Muscle layer of duodenum (tissue), 2 donors: ENCODE measurements at regions not wholly inside any gene's neighbourhood (a gene's known extent, or its start where the extent isn't known, plus 50 kb on each side); places are given as distances from the start of the nearest gene placed in this dataset.

Source experiments
- H3K27ac ChIP-seq: one replicate; pipeline ENCODE4 v1.7.0; 2013; ENCODE audit warnings: mild to moderate bottlenecking, low read length
- H3K27me3 ChIP-seq: one replicate; pipeline ENCODE4 v1.7.0; 2013; ENCODE audit warnings: low read depth, mild to moderate bottlenecking, control low read depth, low read length
- H3K36me3 ChIP-seq, 2 donors: one replicate each; pipeline ENCODE4 v1.7.0; 2013; ENCODE audit warnings: low read length in 2 of 2, control low read depth in 1 of 2, mild to moderate bottlenecking in 1 of 2; ENCODE audit not compliant: insufficient read depth in 2 of 2, control insufficient read depth in 1 of 2
- H3K4me1 ChIP-seq, 2 donors: one replicate each; pipeline ENCODE4 v1.7.0; 2013; ENCODE audit warnings: low read length in 2 of 2, mild to moderate bottlenecking in 2 of 2, control low read depth in 1 of 2, moderate library complexity in 1 of 2; ENCODE audit not compliant: insufficient read depth in 2 of 2, control insufficient read depth in 1 of 2
- H3K4me3 ChIP-seq, 2 donors: one replicate each; pipeline ENCODE4 v1.7.0; 2013; ENCODE audit warnings: low read length in 2 of 2, low read depth in 1 of 2, mild to moderate bottlenecking in 1 of 2
- H3K9me3 ChIP-seq, 2 donors: one replicate each; pipeline ENCODE4 v1.7.0; 2013; ENCODE audit warnings: low read length in 2 of 2, control low read depth in 1 of 2, mild to moderate bottlenecking in 1 of 2; ENCODE audit not compliant: control insufficient read depth in 1 of 2
- donor health status: healthy.

GRCh38 chr1:80498673-80499072 lies 1302.1 kb upstream of the ADGRL2 start:
- Histone ChIP-seq H3K4me1 (no peaks in the 10 kb centered on the region), H3K27me3 (no peaks in the 10 kb centered on the region), H3K4me3 (no peak overlapping the region), H3K27ac (no peak overlapping the region), H3K9me3 (no peaks in the 10 kb centered on the region), H3K36me3 (no peaks in the 10 kb centered on the region)

DNA sequence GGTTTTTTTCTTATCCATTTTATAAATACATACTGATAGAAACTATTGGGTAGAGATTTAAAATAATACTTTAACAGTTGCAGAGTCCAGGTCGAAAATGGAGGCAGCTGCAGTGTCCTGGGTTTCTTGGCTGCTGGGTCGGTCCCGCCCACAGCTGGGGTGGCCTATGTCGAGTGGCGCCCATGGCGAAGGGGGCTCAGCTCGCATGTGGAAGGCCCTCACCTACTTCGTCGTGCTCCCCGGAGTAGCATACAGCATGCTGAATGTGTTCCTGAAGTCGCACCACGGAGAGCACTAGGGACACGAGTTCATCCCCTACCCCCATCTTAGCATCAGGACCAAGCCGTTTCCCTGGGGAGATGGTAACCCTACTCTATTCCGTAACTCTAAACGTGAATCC lies 1304.9 kb upstream of the ADGRL2 start:
- Histone ChIP-seq H3K4me1 (no peaks in the 10 kb centered on the region), H3K27me3 (no peaks in the 10 kb centered on the region), H3K27ac (no peak overlapping the region), H3K4me3 (no peak overlapping the region), H3K9me3 (no peaks in the 10 kb centered on the region), H3K36me3 (no peaks in the 10 kb centered on the region)

DNA sequence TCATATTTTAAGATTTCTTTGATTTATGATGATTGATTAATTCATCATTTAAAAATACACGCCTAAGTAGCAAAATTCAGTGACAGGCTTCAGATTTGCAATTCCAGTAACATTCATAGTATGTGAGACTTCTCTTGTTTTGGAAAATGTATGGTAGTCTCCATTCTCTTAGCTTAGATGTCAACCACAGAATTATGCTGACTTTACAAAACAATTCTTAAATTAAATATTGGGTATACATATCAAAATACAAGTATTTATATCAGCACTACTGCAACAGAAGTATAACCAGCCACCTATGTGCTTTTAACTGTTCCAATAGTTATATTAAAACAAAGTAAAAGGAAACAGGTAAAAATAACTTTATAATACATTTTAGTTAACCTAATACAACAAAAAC lies 1328.6 kb upstream of the ADGRL2 start:
- H3K27me3 ChIP-seq, result no peaks in the 10 kb centered on the region
- H3K4me3 ChIP-seq, result no peak overlapping the region
- H3K27ac ChIP-seq, result no peak overlapping the region
- H3K9me3 ChIP-seq, result peaks cover 0 to 2% of the 10 kb centered on the region in 2 donors
- no peaks in the 10 kb centered on the region for H3K4me1 ChIP-seq
- no peaks in the 10 kb centered on the region for H3K36me3 ChIP-seq

- H3K4me3 ChIP-seq, result no peak overlapping the region
- no peak overlapping the region for H3K27ac ChIP-seq
- no peaks in the 10 kb centered on the region for H3K27me3 ChIP-seq
- H3K9me3 ChIP-seq, result peaks cover 0 to 2% of the 10 kb centered on the region in 2 donors
- no peaks in the 10 kb centered on the region for H3K4me1 ChIP-seq
- H3K36me3 ChIP-seq, result no peaks in the 10 kb centered on the region
Observed at GRCh38 chr1:80468356-80468755, 1332.4 kb upstream of the ADGRL2 start.

DNA sequence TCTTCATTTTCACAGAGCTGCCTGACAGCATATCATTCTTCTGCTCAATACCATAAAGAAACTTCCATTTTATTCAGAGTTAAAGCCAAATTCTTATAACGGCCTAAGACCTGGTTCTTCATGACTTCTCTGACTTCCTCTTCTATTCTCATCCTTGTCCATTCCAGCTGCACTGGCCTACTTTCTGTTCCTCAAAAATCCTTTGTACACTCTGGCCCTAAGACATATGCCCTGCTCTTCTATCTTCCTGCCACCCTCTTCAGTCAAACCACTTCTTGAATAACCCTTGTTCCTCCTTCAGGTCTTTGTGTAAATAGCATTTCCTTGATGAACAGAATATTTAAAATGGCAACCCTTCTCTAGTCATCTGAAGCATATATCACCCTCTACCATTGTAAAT lies 1338.7 kb upstream of the ADGRL2 start:
- no peaks in the 10 kb centered on the region for H3K27me3 ChIP-seq
- H3K4me3 ChIP-seq, result no peak overlapping the region
- H3K4me1 ChIP-seq, result no peaks in the 10 kb centered on the region
- H3K36me3 ChIP-seq, result no peaks in the 10 kb centered on the region
- H3K9me3 ChIP-seq, result no peaks in the 10 kb centered on the region
- H3K27ac ChIP-seq, result no peak overlapping the region

- Histone ChIP-seq H3K27ac (no peak overlapping the region), H3K9me3 (no peaks in the 10 kb centered on the region), H3K27me3 (no peaks in the 10 kb centered on the region), H3K4me1 (no peaks in the 10 kb centered on the region), H3K36me3 (no peaks in the 10 kb centered on the region), H3K4me3 (no peak overlapping the region)
Observed at GRCh38 chr1:80457409-80457808, 1343.3 kb upstream of the ADGRL2 start.

DNA sequence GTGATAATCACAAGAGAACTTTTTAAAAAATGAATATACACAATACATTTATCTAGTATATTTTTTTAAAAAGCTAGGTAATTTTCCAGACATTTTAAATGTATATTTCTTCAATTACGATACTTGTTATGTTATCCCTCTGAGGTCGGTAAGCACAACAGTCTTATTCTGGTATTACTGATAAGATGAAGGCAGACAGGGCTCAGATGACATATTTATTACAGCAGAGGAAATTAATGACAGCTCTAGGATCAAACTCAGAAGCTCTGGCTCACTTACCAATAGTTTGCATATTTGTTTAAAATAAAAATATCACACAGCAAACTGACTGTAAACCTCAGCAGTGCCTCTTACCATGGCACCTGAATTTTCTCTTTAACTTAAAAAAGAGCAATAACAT lies 1347.0 kb upstream of the ADGRL2 start:
- no peaks in the 10 kb centered on the region for H3K4me1 ChIP-seq
- no peak overlapping the region for H3K27ac ChIP-seq
- H3K27me3 ChIP-seq, result no peaks in the 10 kb centered on the region
- no peak overlapping the region for H3K4me3 ChIP-seq
- no peaks in the 10 kb centered on the region for H3K36me3 ChIP-seq
- H3K9me3 ChIP-seq, result no peaks in the 10 kb centered on the region

- no peaks in the 10 kb centered on the region for H3K27me3 ChIP-seq
- no peaks in the 10 kb centered on the region for H3K4me1 ChIP-seq
- no peak overlapping the region for H3K27ac ChIP-seq
- H3K36me3 ChIP-seq, result no peaks in the 10 kb centered on the region
- no peaks in the 10 kb centered on the region for H3K9me3 ChIP-seq
- H3K4me3 ChIP-seq, result no peak overlapping the region
Observed at GRCh38 chr1:80450711-80451110, 1350.0 kb upstream of the ADGRL2 start.

DNA sequence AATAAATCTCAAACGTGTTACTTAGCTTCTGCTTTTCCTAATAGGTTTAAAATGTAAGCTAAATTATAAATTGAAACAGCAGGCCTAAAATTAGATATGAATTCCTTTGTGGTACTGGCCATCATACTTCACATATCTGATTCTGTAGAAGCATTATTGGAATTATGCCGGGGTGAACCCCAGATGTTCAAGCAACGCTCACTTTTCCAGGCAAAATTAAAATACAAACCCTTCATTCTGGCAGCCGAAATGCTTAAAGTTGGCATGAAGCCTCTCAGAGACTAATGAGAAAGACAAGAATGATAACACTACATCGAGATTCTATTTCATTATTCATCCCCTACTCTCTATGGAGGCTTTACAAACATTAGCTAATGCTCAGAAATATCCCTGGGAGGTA lies 1352.7 kb upstream of the ADGRL2 start:
- no peak overlapping the region for H3K27ac ChIP-seq
- no peaks in the 10 kb centered on the region for H3K9me3 ChIP-seq
- H3K4me3 ChIP-seq, result no peak overlapping the region
- H3K36me3 ChIP-seq, result no peaks in the 10 kb centered on the region
- no peaks in the 10 kb centered on the region for H3K27me3 ChIP-seq
- H3K4me1 ChIP-seq, result no peaks in the 10 kb centered on the region

DNA sequence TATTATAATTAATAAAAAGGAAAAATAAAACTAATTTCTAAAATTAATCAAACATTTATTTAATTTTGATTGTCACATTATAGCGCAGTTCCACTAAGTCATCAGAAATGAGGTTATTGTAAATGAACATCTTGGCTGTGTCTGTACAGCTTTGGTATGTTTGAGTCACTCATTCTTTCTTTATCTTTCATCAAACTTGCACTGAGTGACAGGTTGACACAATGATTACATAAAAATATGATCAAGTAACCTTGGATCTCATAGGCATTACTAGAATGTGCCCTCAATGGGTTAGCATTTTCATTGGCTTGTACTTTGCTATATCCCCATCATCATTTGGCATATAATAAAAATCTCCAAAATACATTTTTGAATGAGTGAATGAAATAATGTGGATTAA lies 1353.2 kb upstream of the ADGRL2 start:
- H3K27me3 ChIP-seq, result no peaks in the 10 kb centered on the region
- no peak overlapping the region for H3K27ac ChIP-seq
- H3K9me3 ChIP-seq, result no peaks in the 10 kb centered on the region
- H3K4me1 ChIP-seq, result no peaks in the 10 kb centered on the region
- H3K36me3 ChIP-seq, result no peaks in the 10 kb centered on the region
- H3K4me3 ChIP-seq, result no peak overlapping the region

DNA sequence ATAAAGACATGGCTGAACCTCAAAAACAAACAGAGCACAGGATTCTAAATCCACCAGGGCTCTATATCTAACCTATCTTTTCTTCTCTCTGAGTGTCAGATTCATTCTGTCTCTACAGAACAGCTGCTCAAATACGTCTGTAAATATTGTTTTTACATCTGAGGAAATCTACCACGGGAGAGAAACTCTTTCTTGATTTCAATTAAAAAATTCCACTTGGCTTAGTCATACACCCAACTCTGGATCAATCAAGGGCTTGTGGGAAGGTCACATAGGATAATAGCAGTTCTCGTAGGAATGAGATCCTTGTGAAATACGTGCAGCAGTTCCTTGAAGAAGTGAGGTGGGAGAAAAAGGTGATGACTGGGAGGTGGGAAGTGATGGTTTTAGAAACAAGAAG lies 1355.7 kb upstream of the ADGRL2 start:
- Histone ChIP-seq H3K4me3 (no peak overlapping the region), H3K27ac (no peak overlapping the region), H3K9me3 (no peaks in the 10 kb centered on the region), H3K36me3 (no peaks in the 10 kb centered on the region), H3K4me1 (no peaks in the 10 kb centered on the region), H3K27me3 (no peaks in the 10 kb centered on the region)

DNA sequence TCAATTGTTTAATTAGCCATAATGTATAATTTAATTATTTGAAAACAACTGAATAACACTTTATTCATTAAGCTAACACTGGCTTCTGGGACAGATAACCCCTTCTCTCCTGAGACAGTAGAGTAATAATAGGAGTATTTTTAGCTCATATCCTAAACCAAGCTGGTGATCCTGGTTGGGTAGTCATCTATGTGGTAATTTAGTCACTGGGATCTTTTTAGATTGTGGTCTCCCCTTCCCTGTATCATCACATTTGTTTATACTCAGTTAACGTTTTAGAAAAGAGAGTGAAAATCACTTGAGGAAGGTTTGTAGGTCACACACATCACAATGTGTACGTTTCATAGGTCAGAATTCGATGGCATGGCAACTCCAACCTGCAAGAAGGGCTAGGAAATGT lies 1356.6 kb upstream of the ADGRL2 start:
- H3K4me3 ChIP-seq, result no peak overlapping the region
- H3K9me3 ChIP-seq, result no peaks in the 10 kb centered on the region
- H3K27me3 ChIP-seq, result no peaks in the 10 kb centered on the region
- no peak overlapping the region for H3K27ac ChIP-seq
- no peaks in the 10 kb centered on the region for H3K4me1 ChIP-seq
- no peaks in the 10 kb centered on the region for H3K36me3 ChIP-seq
